Peyer's patch (tissue), 4 donors: ENCODE measurements at regions not wholly inside any gene's neighbourhood (a gene's known extent, or its start where the extent isn't known, plus 50 kb on each side); places are given as distances from the start of the nearest gene placed in this dataset.

ENCODE experiments used
- POLR2A ChIP-seq, 2 donors: fragments of 450-650 bp; IDR thresholded peaks; one replicate each; pipeline ENCODE4 v1.5.1; 2017; ENCODE audit warnings: antibody characterized with exemption in 2 of 2, mild to moderate bottlenecking in 2 of 2, moderate library complexity in 2 of 2
- TF ChIP-seq, protein P1 (sequence below), 6 experiments: fragments of 450-650 bp in 4 of 6; fragments of 200-600 bp in 2 of 6; sonication (generic) in 1 of 6; IDR thresholded peaks; one replicate each; pipeline ENCODE4 v1.5.1; 2017 to 2019; ENCODE audit warnings: antibody characterized with exemption in 6 of 6, mild to moderate bottlenecking in 3 of 6, moderate library complexity in 1 of 6

DNA sequence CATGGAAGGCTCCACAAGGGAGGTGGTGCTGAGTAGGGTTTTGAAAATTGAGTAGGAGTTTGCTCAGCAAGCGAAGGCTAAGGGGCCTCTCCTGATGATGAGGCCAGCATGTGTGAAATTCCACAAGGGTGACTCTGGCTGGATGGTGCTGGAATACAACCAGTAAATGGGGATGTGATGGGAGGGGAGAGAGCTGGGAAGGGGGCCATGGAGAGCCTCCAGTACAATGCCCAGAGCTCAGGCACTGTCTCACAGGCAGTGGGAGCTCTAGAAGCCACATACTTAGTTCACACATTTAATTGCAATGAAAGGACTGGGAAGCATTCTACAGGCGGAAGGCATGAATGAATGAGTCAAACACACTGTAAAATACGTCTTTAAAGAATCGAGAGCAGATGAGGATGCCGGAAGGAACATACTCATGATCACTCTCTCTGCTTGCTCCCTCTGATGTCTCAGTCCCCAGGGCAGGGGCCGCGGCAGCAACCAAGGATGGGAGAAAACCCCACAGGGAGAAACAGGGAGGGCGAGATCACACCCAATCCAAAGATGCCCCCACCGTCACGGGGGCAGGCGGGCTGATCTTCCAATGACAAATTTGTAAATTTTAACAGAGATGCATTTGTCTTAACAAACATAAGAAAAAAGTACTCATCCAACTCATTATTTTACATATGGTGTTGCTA, 261.0 kb downstream of the NSG2 start:
- TF ChIP-seq POLR2A (IDR thresholded peaks at IDR 0.05), result no peak
- TF ChIP-seq, protein P1, sequence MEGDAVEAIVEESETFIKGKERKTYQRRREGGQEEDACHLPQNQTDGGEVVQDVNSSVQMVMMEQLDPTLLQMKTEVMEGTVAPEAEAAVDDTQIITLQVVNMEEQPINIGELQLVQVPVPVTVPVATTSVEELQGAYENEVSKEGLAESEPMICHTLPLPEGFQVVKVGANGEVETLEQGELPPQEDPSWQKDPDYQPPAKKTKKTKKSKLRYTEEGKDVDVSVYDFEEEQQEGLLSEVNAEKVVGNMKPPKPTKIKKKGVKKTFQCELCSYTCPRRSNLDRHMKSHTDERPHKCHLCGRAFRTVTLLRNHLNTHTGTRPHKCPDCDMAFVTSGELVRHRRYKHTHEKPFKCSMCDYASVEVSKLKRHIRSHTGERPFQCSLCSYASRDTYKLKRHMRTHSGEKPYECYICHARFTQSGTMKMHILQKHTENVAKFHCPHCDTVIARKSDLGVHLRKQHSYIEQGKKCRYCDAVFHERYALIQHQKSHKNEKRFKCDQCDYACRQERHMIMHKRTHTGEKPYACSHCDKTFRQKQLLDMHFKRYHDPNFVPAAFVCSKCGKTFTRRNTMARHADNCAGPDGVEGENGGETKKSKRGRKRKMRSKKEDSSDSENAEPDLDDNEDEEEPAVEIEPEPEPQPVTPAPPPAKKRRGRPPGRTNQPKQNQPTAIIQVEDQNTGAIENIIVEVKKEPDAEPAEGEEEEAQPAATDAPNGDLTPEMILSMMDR (IDR thresholded peaks at IDR 0.05), result no peak
